DND-41 (cell line): ENCODE measurements at regions not wholly inside any gene's neighbourhood (a gene's known extent, or its start where the extent isn't known, plus 50 kb on each side); places are given as distances from the start of the nearest gene placed in this dataset.

Experiments
- EZH2 ChIP-seq: IDR thresholded peaks from 3 replicates; pipeline ENCODE4 v1.6.1; 2012; ENCODE audit warnings: borderline replicate concordance, low read depth, mild to moderate bottlenecking, moderate library complexity, low read length, inconsistent platforms; ENCODE audit not compliant: severe bottlenecking
- TF ChIP-seq, protein P1 (sequence below): IDR thresholded peaks from 2 replicates; pipeline ENCODE4 v1.5.1; 2012; ENCODE audit warnings: borderline replicate concordance, low read length, moderate library complexity, mild to moderate bottlenecking; ENCODE audit not compliant: poor library complexity, severe bottlenecking; ENCODE audit errors: extremely low read depth

DNA sequence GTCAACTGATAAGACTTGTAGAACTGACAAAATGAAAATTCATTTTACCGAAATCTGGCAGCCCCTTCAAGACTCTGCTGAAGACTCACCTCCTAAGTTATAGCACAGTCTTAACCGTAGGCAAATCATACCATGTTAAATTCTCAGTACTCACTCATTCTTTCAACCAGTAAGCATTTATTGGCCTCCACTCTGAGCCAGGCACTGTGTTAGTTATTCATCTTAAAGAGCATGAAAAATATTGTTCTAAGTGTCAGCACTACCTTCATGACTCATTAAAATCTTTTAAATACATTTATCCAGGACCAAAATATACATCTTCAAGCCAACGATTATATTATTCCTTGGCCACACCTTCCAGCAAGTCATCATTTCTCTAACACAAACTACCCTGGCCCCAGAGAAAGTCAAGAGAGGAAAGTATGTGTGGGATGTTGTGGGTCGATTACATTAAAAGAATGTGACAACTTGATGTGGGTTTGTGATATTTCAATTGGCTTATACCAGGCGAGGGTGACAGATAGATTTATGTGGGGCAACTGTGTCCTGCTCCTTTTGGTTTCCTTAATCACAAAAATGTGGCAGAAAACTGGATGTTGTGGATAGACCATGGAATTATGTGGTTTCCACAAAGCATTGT, 55.0 kb downstream of the TMEM30B start:
- TF ChIP-seq, protein P1, sequence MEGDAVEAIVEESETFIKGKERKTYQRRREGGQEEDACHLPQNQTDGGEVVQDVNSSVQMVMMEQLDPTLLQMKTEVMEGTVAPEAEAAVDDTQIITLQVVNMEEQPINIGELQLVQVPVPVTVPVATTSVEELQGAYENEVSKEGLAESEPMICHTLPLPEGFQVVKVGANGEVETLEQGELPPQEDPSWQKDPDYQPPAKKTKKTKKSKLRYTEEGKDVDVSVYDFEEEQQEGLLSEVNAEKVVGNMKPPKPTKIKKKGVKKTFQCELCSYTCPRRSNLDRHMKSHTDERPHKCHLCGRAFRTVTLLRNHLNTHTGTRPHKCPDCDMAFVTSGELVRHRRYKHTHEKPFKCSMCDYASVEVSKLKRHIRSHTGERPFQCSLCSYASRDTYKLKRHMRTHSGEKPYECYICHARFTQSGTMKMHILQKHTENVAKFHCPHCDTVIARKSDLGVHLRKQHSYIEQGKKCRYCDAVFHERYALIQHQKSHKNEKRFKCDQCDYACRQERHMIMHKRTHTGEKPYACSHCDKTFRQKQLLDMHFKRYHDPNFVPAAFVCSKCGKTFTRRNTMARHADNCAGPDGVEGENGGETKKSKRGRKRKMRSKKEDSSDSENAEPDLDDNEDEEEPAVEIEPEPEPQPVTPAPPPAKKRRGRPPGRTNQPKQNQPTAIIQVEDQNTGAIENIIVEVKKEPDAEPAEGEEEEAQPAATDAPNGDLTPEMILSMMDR: no peak
- no peak for TF ChIP-seq EZH2
